ENCODE measurements at regions not wholly inside any gene's neighbourhood (a gene's known extent, or its start where the extent isn't known, plus 50 kb on each side); places are given as distances from the start of the nearest gene placed in this dataset.
"Not testable (repeated sequence)": the region's sequence is repeated elsewhere in the genome, so short reads cannot be mapped to it uniquely, and the experiment has no call there.

- H3K4me3 ChIP-seq (ENCODE audit: low read depth in 1 of 2, low read length in 2 of 2) = no peak overlapping the region
- H3K9me3 ChIP-seq (ENCODE audit: insufficient read depth, low read length, severe bottlenecking) = no peaks in the 10 kb centered on the region
- H3K27ac ChIP-seq (ENCODE audit: low read length) = no peak overlapping the region
- DNase-seq (no peak), ATAC-seq (ENCODE audit: insufficient read depth, low read depth) (no peak)
- H3K4me2 ChIP-seq (ENCODE audit: insufficient read depth, low read length) = no peak overlapping the region
- H3K9ac ChIP-seq (ENCODE audit: low read depth, low read length) = no peak overlapping the region
- H3K27me3 ChIP-seq (ENCODE audit: insufficient read depth, low read length, poor library complexity) = peaks cover 6% of the 10 kb centered on the region
- no peaks in the 10 kb centered on the region for H3K4me1 ChIP-seq (ENCODE audit: insufficient read depth, low read length)
- no peaks in the 10 kb centered on the region for H4K20me1 ChIP-seq (ENCODE audit: insufficient read depth, low read length)
- H3K36me3 ChIP-seq (ENCODE audit: insufficient read depth, low read length) = no peaks in the 10 kb centered on the region
- H3K79me2 ChIP-seq (ENCODE audit: insufficient read depth, low read length) = no peaks in the 10 kb centered on the region
- TF ChIP-seq CTCF (IDR thresholded peaks at IDR 0.05; ENCODE audit: borderline replicate concordance, extremely low read depth, low read length, poor library complexity, severe bottlenecking) (no peak), EZH2 (IDR thresholded peaks at IDR 0.05; ENCODE audit: borderline replicate concordance, low read depth, low read length, severe bottlenecking) (no peak)
- no peak overlapping the region for H2AFZ ChIP-seq (ENCODE audit: low read depth, low read length)
These were observed 444.7 kb upstream of the PODXL start for GRCh38 chr7:132001146-132001545.

- DNase-seq (no peak), ATAC-seq (ENCODE audit: insufficient read depth, low read depth) (no peak)
- no peak overlapping the region for H3K4me2 ChIP-seq (ENCODE audit: insufficient read depth, low read length)
These were observed 442.8 kb upstream of the PODXL start for GRCh38 chr7:131999193-131999592.

GRCh38 chr7:131995324-131995723 lies 438.9 kb upstream of the PODXL start:
- Histone ChIP-seq H3K27ac (ENCODE audit: low read length) (no peak overlapping the region), H3K4me3 (ENCODE audit: low read depth in 1 of 2, low read length in 2 of 2) (no peak overlapping the region), H2AFZ (ENCODE audit: low read depth, low read length) (no peak overlapping the region), H3K79me2 (ENCODE audit: insufficient read depth, low read length) (no peaks in the 10 kb centered on the region), H3K9ac (ENCODE audit: low read depth, low read length) (no peak overlapping the region), H3K4me2 (ENCODE audit: insufficient read depth, low read length) (no peak overlapping the region), H3K9me3 (ENCODE audit: insufficient read depth, low read length, severe bottlenecking) (no peaks in the 10 kb centered on the region), H3K27me3 (ENCODE audit: insufficient read depth, low read length, poor library complexity) (peaks cover 6% of the 10 kb centered on the region), H3K36me3 (ENCODE audit: insufficient read depth, low read length) (no peaks in the 10 kb centered on the region), H3K4me1 (ENCODE audit: insufficient read depth, low read length) (no peaks in the 10 kb centered on the region), H4K20me1 (ENCODE audit: insufficient read depth, low read length) (no peaks in the 10 kb centered on the region)
- TF ChIP-seq EZH2 (IDR thresholded peaks at IDR 0.05; ENCODE audit: borderline replicate concordance, low read depth, low read length, severe bottlenecking) = no peak
- TF ChIP-seq CTCF (IDR thresholded peaks at IDR 0.05; ENCODE audit: borderline replicate concordance, extremely low read depth, low read length, poor library complexity, severe bottlenecking) = no peak
- DNase-seq (no peak), ATAC-seq (ENCODE audit: insufficient read depth, low read depth) (no peak)

More at GRCh38 chr7:131999193-131999592, 442.8 kb upstream of the PODXL start:
- Histone ChIP-seq H3K4me1 (ENCODE audit: insufficient read depth, low read length) (no peaks in the 10 kb centered on the region), H2AFZ (ENCODE audit: low read depth, low read length) (no peak overlapping the region), H3K27ac (ENCODE audit: low read length) (no peak overlapping the region), H3K9ac (ENCODE audit: low read depth, low read length) (no peak overlapping the region), H3K9me3 (ENCODE audit: insufficient read depth, low read length, severe bottlenecking) (no peaks in the 10 kb centered on the region), H3K79me2 (ENCODE audit: insufficient read depth, low read length) (no peaks in the 10 kb centered on the region), H4K20me1 (ENCODE audit: insufficient read depth, low read length) (no peaks in the 10 kb centered on the region), H3K36me3 (ENCODE audit: insufficient read depth, low read length) (no peaks in the 10 kb centered on the region), H3K4me3 (ENCODE audit: low read depth in 1 of 2, low read length in 2 of 2) (no peak overlapping the region), H3K27me3 (ENCODE audit: insufficient read depth, low read length, poor library complexity) (peaks cover 6% of the 10 kb centered on the region)
- no peak for TF ChIP-seq CTCF (IDR thresholded peaks at IDR 0.05; ENCODE audit: borderline replicate concordance, extremely low read depth, low read length, poor library complexity, severe bottlenecking)
- no peak for TF ChIP-seq EZH2 (IDR thresholded peaks at IDR 0.05; ENCODE audit: borderline replicate concordance, low read depth, low read length, severe bottlenecking)

- not testable (repeated sequence) for H3K4me2 ChIP-seq (ENCODE audit: insufficient read depth, low read length); H3K36me3 ChIP-seq (ENCODE audit: insufficient read depth, low read length); H3K9me3 ChIP-seq (ENCODE audit: insufficient read depth, low read length, severe bottlenecking); H3K27ac ChIP-seq (ENCODE audit: low read length); ATAC-seq (ENCODE audit: insufficient read depth, low read depth); H3K79me2 ChIP-seq (ENCODE audit: insufficient read depth, low read length); H3K9ac ChIP-seq (ENCODE audit: low read depth, low read length); H3K4me3 ChIP-seq (ENCODE audit: low read depth in 1 of 2, low read length in 2 of 2); H2AFZ ChIP-seq (ENCODE audit: low read depth, low read length); H4K20me1 ChIP-seq (ENCODE audit: insufficient read depth, low read length); H3K4me1 ChIP-seq (ENCODE audit: insufficient read depth, low read length); H3K27me3 ChIP-seq (ENCODE audit: insufficient read depth, low read length, poor library complexity); DNase-seq
These were observed 424.6 kb upstream of the PODXL start for GRCh38 chr7:131981069-131981468.

GRCh38 chr7:131978118-131978517 lies 421.7 kb upstream of the PODXL start:
- not testable (repeated sequence) for H3K4me1 ChIP-seq (ENCODE audit: insufficient read depth, low read length); H4K20me1 ChIP-seq (ENCODE audit: insufficient read depth, low read length); H3K9ac ChIP-seq (ENCODE audit: low read depth, low read length); H3K9me3 ChIP-seq (ENCODE audit: insufficient read depth, low read length, severe bottlenecking); DNase-seq; H3K27me3 ChIP-seq (ENCODE audit: insufficient read depth, low read length, poor library complexity); H2AFZ ChIP-seq (ENCODE audit: low read depth, low read length); H3K36me3 ChIP-seq (ENCODE audit: insufficient read depth, low read length); H3K4me3 ChIP-seq (ENCODE audit: low read depth in 1 of 2, low read length in 2 of 2); ATAC-seq (ENCODE audit: insufficient read depth, low read depth); H3K27ac ChIP-seq (ENCODE audit: low read length); H3K4me2 ChIP-seq (ENCODE audit: insufficient read depth, low read length); H3K79me2 ChIP-seq (ENCODE audit: insufficient read depth, low read length)
